ENCODE measurements at regions not wholly inside any gene's neighbourhood (a gene's known extent, or its start where the extent isn't known, plus 50 kb on each side); places are given as distances from the start of the nearest gene placed in this dataset.

- TF ChIP-seq TAF1 (IDR thresholded peaks at IDR 0.05; ENCODE audit: low read depth) (no peak), CTCF (IDR thresholded peaks at IDR 0.05; ENCODE audit: poor library complexity, severe bottlenecking) (no peak), RAD21 (conservative IDR thresholded peaks at IDR 0.05) (no peak), POLR2AphosphoS5 (IDR thresholded peaks at IDR 0.05) (no peak), EZH2 (IDR thresholded peaks at IDR 0.05; ENCODE audit: borderline replicate concordance, insufficient read depth, low read length, poor library complexity, severe bottlenecking) (no peak), REST (IDR thresholded peaks at IDR 0.05; ENCODE audit: borderline replicate concordance) (no peak), EP300 (conservative IDR thresholded peaks at IDR 0.05; ENCODE audit: poor library complexity, severe bottlenecking) (no peak), SMC3 (conservative IDR thresholded peaks at IDR 0.05; ENCODE audit: poor library complexity) (no peak)
Observed at GRCh38 chr20:11277858-11278257, 604.1 kb upstream of the JAG1 start.

Measured in neural cell (in vitro differentiated cells).